GM19238 (cell line): ENCODE measurements at regions not wholly inside any gene's neighbourhood (a gene's known extent, or its start where the extent isn't known, plus 50 kb on each side); places are given as distances from the start of the nearest gene placed in this dataset.

Source experiments
- DNase-seq: peaks from one replicate; pipeline ENCODE4 v3.0.0; 2011; ENCODE audit warnings: low spot score; ENCODE audit not compliant: insufficient read length

GRCh38 chr6:140921366-140922226 lies 1211.1 kb upstream of the GJE1 start:
- no peak for DNase-seq

DNA sequence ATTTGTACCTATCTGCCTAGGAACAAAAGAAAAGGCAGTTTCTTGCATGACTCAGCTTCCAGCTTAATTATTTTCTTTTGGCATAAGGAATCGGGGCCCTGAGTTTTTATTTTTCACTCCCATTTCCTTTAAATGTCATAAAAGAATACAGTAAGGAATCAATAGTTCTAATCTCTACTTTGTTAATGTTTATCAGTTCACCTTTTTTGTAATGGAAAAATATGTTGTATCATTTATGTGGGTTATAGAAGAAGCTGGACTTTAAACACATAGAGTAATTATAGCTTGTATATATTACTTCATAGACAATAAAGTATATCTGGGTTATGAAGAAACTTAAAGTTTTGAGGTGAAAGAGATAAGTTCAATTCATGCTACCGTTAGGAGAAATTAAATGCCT lies 1214.8 kb upstream of the GJE1 start:
- no peak for DNase-seq

DNA sequence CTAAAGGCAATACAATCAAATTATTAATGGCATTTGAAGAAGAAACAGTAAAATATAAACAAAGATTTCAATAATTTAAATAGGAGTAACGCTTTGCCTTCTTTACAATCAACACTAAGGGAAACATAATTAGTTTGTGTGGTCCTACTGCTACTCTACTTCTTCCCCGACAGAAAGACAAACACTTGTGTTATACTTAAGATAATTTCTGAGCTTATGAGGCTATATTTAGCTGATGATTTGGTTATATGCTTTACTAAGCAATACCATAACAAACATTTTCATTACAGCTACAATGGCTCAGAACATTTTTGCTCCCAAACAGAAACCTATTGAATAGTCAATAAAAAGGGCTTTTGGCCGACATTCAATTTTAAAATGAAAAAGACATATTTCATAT lies 1217.2 kb upstream of the GJE1 start:
- no peak for DNase-seq

- no peak for DNase-seq
These were observed 1217.6 kb upstream of the GJE1 start for GRCh38 chr6:140915103-140915502.

GRCh38 chr6:140912686-140913085 lies 1220.0 kb upstream of the GJE1 start:
- DNase-seq = no peak

DNA sequence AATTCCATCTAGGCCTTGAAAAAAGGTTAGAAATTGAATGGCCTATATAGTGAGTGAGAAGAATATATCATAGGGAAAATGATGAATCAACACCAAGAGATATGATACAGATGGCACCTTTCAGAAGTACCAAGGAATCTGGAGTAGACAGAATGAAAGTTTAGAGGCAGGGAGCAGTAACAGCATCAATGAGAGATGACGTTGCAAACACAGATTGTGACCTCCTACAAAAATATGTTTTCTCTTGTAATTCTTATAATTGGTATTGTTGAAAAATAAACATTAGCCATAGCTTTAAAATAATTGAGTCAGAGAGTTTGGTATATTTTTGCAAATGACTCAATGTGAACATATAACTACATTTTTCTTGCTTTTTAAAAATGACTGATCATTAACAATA lies 1223.1 kb upstream of the GJE1 start:
- no peak for DNase-seq

DNA sequence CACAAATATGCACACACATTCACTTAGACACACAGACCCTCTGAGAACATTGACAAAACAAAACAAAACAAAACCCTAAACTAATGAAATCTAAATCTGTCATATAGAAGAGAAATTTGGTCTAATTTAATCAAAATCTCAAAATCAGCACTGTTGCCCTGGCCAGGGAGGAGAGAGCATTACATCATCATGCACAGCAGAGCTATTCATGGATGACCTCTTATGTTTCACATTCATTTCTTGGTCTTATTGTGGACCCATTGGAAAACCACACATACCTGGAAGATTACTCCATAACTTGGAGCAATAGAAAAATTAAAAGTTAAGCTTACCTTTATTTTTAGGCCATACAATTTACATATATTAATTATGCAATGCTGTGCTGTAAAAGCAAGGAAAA lies 1223.6 kb upstream of the GJE1 start:
- no peak for DNase-seq

GRCh38 chr6:140908505-140908904 lies 1224.2 kb upstream of the GJE1 start:
- no peak for DNase-seq

- no peak for DNase-seq
These were observed 1225.5 kb upstream of the GJE1 start for GRCh38 chr6:140907235-140907634.

DNA sequence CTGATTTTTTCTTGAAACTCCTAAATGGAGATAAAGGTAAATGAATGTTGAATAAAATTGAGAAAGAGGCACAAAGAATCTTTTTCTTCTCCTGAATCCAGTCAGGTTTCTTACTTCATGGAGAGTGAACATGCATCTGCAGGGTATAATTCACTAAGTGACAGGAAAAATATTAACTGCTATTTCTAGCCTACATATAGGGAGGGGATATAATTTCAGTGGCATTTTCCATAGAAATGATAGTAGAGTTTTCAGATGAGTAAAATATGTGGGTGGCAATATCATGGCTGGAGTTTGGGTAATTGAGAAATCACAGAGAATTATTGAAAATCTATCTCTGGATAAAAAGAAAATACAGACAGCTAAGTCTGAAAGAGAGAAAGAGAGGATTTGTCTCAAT lies 1227.0 kb upstream of the GJE1 start:
- no peak for DNase-seq

- DNase-seq = no peak
These were observed 1227.7 kb upstream of the GJE1 start for GRCh38 chr6:140905050-140905449.

- no peak for DNase-seq
These were observed 1234.7 kb upstream of the GJE1 start for GRCh38 chr6:140897804-140898573.

- DNase-seq = no peak
These were observed 1235.4 kb upstream of the GJE1 start for GRCh38 chr6:140897349-140897748.

DNA sequence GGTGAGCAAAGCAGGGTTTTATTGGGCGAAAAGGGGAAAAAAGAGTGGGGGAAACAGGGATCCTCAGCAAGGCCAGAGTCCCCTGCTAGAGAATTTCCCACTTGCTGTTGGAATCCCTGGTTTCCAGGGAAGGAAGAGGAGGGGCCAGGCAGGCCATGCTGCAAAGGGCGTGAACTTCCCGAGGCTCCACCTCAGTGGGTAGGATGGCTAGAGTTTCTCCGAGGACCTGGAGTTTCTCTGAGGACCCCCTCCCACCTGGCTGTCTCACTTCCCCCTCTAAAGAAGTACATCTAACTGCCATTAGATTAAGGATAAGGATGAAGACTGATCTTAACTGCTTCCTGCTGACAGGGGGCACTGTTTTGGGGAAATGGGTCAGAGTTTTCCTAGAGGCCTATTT lies 1239.3 kb upstream of the GJE1 start:
- DNase-seq = no peak

- no peak for DNase-seq
These were observed 1252.8 kb upstream of the GJE1 start for GRCh38 chr6:140879946-140880345.

- no peak for DNase-seq
These were observed 1258.7 kb upstream of the GJE1 start for GRCh38 chr6:140874066-140874465.

- no peak for DNase-seq
These were observed 1259.8 kb upstream of the GJE1 start for GRCh38 chr6:140872885-140873284.

DNA sequence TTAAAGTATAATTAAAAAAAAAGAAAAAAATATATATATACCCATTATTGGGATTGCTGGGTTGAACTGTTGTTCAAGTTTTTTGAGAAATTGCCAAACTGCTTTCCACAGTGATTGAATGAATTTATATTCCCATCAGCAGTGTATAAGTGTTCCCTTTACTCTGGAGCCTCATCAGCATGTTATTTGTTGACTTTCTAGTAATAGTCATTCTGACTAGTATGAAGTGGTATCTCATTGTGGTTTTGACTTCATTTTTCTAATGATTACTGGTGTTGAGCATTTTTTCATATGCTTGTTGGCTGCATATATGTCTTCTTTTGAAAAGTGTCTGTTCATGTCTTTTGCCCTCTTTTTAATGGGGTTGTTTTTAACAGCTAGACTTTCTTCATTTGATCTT lies 1260.8 kb upstream of the GJE1 start:
- no peak for DNase-seq

DNA sequence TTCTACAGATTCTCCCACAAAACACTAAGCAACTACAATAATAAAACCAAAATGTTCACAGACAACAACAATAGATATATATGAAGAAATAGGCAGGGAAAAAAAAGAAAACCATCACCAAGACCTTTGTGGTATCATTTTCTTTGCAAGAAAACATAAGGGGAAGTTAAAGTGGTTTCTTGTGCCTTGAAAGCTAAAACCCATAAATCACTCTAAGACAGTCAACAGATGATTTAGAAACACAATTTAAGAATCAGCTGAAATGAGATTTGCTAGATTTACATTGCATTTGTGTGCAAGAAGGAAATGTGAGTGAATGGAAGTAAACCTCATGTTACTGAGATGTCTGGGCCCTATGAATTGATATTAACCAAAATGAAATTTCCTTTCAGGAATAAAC lies 1265.4 kb upstream of the GJE1 start:
- no peak for DNase-seq

GRCh38 chr6:140858381-140858971 lies 1274.2 kb upstream of the GJE1 start:
- DNase-seq = no peak

DNA sequence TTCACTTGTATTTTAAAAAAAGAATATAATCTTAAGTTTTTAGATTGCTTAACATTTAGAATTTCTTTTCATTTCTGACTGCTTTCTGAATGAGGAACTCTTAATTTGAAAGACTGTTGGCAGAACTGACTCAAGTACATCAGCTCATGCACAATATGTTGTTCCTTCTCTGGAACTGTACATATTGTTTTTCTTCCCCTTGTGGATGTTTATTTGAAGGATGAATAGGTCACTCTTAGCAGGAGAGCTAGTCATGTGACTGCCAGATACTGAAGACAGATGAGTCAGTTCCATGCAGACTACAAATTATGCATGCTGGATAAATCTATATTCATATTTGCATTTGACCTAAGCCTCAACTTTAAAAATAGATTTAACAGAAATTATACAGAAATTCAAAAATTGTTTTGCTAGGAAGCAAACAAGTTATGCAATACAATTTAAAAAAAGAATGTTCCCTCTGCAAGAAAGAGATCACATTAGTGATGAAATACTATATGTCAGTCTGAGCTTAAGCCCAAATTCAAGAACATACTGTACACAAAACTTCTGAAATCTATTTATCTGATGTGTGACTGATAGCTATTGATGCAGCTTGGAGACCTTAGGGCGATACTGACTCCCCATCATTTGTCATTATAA lies 1274.9 kb upstream of the GJE1 start:
- no peak for DNase-seq

GRCh38 chr6:140855520-140855919 lies 1277.2 kb upstream of the GJE1 start:
- no peak for DNase-seq
